CD8-positive, alpha-beta memory T cell (primary cell): ENCODE measurements at regions not wholly inside any gene's neighbourhood (a gene's known extent, or its start where the extent isn't known, plus 50 kb on each side); places are given as distances from the start of the nearest gene placed in this dataset.

ENCODE experiments used
- CTCF ChIA-PET: fragments of 350-600 bp; sonication (Branson Sonifier 250); formaldehyde crosslinking; loops from one replicate; lab custom pipeline; 2021; ENCODE audit warnings: antibody characterized with exemption; lab: Charles Lee
- POLR2A ChIA-PET: fragments of 350-600 bp; sonication (Branson Sonifier 250); formaldehyde crosslinking; loops from one replicate; lab custom pipeline; 2021; ENCODE audit warnings: antibody characterized with exemption; lab: Charles Lee
- DNase-seq, 5 donors: peaks; one replicate each; pipeline versions ENCODE4 v3.0.0 to v3.0.0-alpha.2; 2020 to 2022; ENCODE audit warnings: mixed read lengths in 1 of 5
- H3K27ac ChIP-seq: one replicate; pipeline ENCODE4 v1.7.0; 2013; ENCODE audit warnings: low read depth, mild to moderate bottlenecking, low read length, moderate library complexity
- H3K27me3 ChIP-seq: 2 replicates; pipeline ENCODE4 v1.7.0; 2013; ENCODE audit warnings: low read length, mild to moderate bottlenecking; ENCODE audit not compliant: insufficient read depth, poor library complexity, severe bottlenecking
- H3K36me3 ChIP-seq: 2 replicates; pipeline ENCODE4 v1.7.0; 2013; ENCODE audit warnings: mild to moderate bottlenecking, low read length, moderate library complexity; ENCODE audit not compliant: insufficient read depth
- H3K4me1 ChIP-seq: 2 replicates; pipeline ENCODE4 v1.7.0; 2013; ENCODE audit warnings: mild to moderate bottlenecking, low read length, moderate library complexity; ENCODE audit not compliant: insufficient read depth
- H3K4me3 ChIP-seq: 2 replicates; pipeline ENCODE4 v1.7.0; 2013; ENCODE audit warnings: mild to moderate bottlenecking, low read length
- H3K9me3 ChIP-seq: 2 replicates; pipeline ENCODE4 v1.7.0; 2013; ENCODE audit warnings: mild to moderate bottlenecking, low read length
- H3K27ac Mint-ChIP-seq, 8 donors: one replicate each; pipeline ENCODE4 v1.8.0; 2020 to 2021; ENCODE audit warnings: mixed read lengths in 8 of 8, mild to moderate bottlenecking in 6 of 8, inconsistent platforms in 3 of 8, moderate library complexity in 3 of 8
- H3K27me3 Mint-ChIP-seq, 2 donors: one replicate each; pipeline ENCODE4 v1.8.0; 2020 to 2021; ENCODE audit warnings: mixed read lengths in 2 of 2, mild to moderate bottlenecking in 1 of 2, moderate library complexity in 1 of 2
- H3K36me3 Mint-ChIP-seq, 3 donors: one replicate each; pipeline ENCODE4 v1.8.0; 2020 to 2021; ENCODE audit warnings: mixed read lengths in 3 of 3, inconsistent platforms in 1 of 3, mild to moderate bottlenecking in 1 of 3
- H3K4me1 Mint-ChIP-seq, 3 donors: one replicate each; pipeline ENCODE4 v1.8.0; 2020 to 2021; ENCODE audit warnings: mixed read lengths in 3 of 3, inconsistent platforms in 1 of 3, mild to moderate bottlenecking in 1 of 3
- H3K4me3 Mint-ChIP-seq, 7 donors: one replicate each; pipeline ENCODE4 v1.8.0; 2020 to 2021; ENCODE audit warnings: mixed read lengths in 7 of 7, mild to moderate bottlenecking in 6 of 7, moderate library complexity in 4 of 7, inconsistent platforms in 2 of 7
- H3K9me3 Mint-ChIP-seq, 5 donors: one replicate each; pipeline ENCODE4 v1.8.0; 2020 to 2022; ENCODE audit warnings: mixed read lengths in 5 of 5, mild to moderate bottlenecking in 3 of 5, moderate library complexity in 2 of 5, inconsistent platforms in 1 of 5

DNA sequence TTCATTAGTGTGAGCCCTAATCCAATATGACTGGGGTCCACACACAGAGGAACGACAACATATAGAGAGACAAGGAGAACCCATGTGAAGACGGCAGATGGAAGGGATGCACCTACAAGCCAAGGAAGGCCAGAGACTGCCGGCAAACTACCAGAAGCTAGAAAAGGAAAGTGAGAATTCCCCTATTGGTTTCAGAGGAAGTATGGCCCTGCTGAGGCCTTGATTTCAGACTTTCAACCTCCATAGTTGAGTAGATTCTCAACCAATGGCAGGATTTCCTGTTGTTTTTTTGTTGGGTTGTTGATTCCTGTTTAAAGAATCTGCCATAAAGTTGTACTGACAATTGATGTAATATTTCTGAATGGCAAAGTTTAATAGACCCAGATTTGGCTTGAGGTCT, 241.5 kb downstream of the SATB2 start:
- Histone ChIP-seq H3K4me3 (no peak overlapping the region), H3K36me3 (no peaks in the 10 kb centered on the region), H3K4me1 (no peaks in the 10 kb centered on the region), H3K27ac (no peak overlapping the region), H3K27me3 (no peaks in the 10 kb centered on the region), H3K9me3 (no peaks in the 10 kb centered on the region)
- H3K27ac Mint-ChIP-seq = no peak overlapping the region
- H3K36me3 Mint-ChIP-seq = no peaks in the 10 kb centered on the region
- H3K9me3 Mint-ChIP-seq = peaks cover 0 to 11% (median 3%) of the 10 kb centered on the region in 5 donors
- H3K27me3 Mint-ChIP-seq = no peaks in the 10 kb centered on the region
- POLR2A ChIA-PET = no interaction called here
- no peak overlapping the region for H3K4me3 Mint-ChIP-seq
- DNase-seq = no peak
- CTCF ChIA-PET = no interaction called here
- H3K4me1 Mint-ChIP-seq = no peaks in the 10 kb centered on the region

DNA sequence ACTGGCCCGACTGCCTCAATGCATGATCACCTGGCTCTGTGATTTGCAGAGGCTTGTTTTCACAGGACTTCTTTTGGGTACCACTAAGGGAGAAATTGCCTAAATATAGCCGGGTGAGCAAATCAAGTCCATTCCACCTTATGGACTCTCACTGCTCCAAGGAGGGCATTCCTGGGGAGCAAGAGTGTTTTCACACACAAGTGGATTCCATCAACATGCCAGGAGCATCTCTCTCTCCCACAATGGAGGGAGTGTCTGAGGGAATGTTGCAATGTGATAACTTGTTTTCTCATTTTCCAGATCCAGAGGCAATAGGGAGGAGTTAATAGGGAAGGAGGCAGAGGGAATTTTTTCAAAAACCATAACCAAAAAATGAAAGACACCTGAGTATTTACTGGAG, 250.7 kb downstream of the SATB2 start:
- POLR2A ChIA-PET = no interaction called here
- H3K9me3 Mint-ChIP-seq = peaks cover 2 to 7% (median 5%) of the 10 kb centered on the region in 5 donors
- Histone ChIP-seq H3K36me3 (no peaks in the 10 kb centered on the region), H3K27me3 (no peaks in the 10 kb centered on the region), H3K27ac (no peak overlapping the region), H3K4me3 (no peak overlapping the region), H3K9me3 (no peaks in the 10 kb centered on the region), H3K4me1 (no peaks in the 10 kb centered on the region)
- no peak overlapping the region for H3K4me3 Mint-ChIP-seq
- H3K27ac Mint-ChIP-seq = no peak overlapping the region
- CTCF ChIA-PET = no interaction called here
- no peaks in the 10 kb centered on the region for H3K4me1 Mint-ChIP-seq
- no peak for DNase-seq
- no peaks in the 10 kb centered on the region for H3K27me3 Mint-ChIP-seq
- no peaks in the 10 kb centered on the region for H3K36me3 Mint-ChIP-seq

DNA sequence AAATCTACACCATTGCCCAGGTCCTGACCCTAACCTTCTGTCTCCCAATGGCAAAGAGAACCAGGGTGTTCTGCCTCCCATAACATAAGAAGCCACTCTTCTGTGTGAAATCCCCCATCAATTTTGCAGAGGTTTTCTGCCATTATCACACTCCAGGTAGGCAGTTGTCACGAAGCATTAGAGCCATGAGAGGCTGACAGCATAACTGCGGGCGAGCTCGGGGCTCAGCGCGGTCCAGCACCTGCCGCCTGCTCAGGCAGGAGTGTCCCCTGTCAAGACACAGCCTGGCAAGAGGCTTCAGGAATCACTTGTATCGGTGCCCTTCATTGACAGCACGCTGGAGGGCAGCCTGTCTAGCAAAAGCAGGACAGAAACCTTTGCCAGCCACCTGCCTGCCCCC, 251.2 kb downstream of the SATB2 start:
- H3K27ac Mint-ChIP-seq = no peak overlapping the region
- no peak overlapping the region for H3K4me3 Mint-ChIP-seq
- DNase-seq = no peak
- ChIA-PET CTCF (no interaction called here), POLR2A (no interaction called here)
- H3K4me1 Mint-ChIP-seq = no peaks in the 10 kb centered on the region
- no peaks in the 10 kb centered on the region for H3K36me3 Mint-ChIP-seq
- Histone ChIP-seq H3K27me3 (no peaks in the 10 kb centered on the region), H3K36me3 (no peaks in the 10 kb centered on the region), H3K9me3 (no peaks in the 10 kb centered on the region), H3K27ac (no peak overlapping the region), H3K4me3 (no peak overlapping the region), H3K4me1 (no peaks in the 10 kb centered on the region)
- H3K27me3 Mint-ChIP-seq = no peaks in the 10 kb centered on the region
- H3K9me3 Mint-ChIP-seq = peaks cover 0 to 7% (median 2%) of the 10 kb centered on the region in 5 donors

DNA sequence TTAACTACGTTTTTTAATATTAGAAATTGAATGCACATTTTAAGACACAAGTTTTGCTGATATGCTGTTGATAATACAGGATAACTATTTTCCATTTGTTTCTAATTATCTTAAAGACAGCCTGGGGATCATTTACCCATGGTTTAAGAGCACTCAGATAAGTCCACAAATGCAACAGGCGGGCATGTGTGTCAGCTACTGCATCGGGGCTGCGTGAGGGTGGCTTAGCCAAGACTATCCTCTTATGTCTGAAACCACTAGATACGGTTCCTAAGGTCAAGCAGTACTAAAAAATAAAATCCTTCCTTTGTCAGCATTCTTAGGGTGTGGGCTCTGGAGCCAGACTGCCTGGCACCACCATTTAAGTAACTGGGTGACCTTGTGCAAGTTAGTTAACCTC, 254.8 kb downstream of the SATB2 start:
- Mint-ChIP-seq H3K9me3 (no peaks in the 10 kb centered on the region), H3K27me3 (peaks cover 0 to 1% of the 10 kb centered on the region in 2 donors), H3K36me3 (no peaks in the 10 kb centered on the region), H3K4me1 (no peaks in the 10 kb centered on the region), H3K4me3 (no peak overlapping the region), H3K27ac (no peak overlapping the region)
- H3K27me3 ChIP-seq = no peaks in the 10 kb centered on the region
- H3K9me3 ChIP-seq = no peaks in the 10 kb centered on the region
- POLR2A ChIA-PET = no interaction called here
- no peak overlapping the region for H3K27ac ChIP-seq
- no peaks in the 10 kb centered on the region for H3K4me1 ChIP-seq
- no peak for DNase-seq
- no peak overlapping the region for H3K4me3 ChIP-seq
- CTCF ChIA-PET = no interaction called here
- H3K36me3 ChIP-seq = no peaks in the 10 kb centered on the region

DNA sequence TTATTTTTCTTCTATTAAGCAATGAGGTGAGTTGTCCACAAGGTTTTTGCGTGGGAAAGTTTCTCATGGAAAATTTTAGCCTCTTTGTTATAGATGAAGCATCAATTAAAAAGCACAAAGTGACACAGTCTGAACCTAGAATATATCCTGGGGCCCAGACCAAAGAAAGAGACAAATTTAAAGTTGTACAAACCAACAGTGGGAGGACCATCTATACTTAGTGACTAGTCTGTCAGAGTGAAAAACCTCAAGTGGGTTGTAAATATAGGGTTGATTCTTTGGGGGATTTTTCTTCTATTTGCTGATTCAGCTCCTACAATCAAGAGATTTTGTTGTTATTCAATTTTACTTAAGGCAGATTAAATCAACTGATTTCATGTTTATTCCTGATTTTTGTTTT, 256.2 kb downstream of the SATB2 start:
- CTCF ChIA-PET = no interaction called here
- peaks cover 0 to 1% of the 10 kb centered on the region in 2 donors for H3K27me3 Mint-ChIP-seq

DNA sequence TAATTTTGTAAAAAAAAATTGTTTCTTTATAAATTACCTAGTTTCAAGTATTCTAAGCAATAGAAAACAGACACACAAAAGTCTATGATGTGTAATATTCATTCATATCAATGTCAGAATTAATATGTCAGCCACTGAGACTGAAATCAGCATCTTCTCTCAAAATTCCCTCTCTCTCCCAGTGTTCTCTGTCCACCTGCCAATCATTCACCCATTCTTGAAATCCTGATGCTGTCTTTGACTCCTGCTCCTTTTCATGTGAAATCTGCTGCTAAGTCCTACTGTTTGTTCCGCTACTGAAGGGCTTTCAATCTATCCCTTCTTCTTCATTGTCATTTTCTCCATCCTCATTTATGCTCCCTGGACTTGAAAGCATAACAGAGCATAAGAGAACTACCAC, 257.9 kb downstream of the SATB2 start:
- DNase-seq = no peak
- ChIA-PET POLR2A (no interaction called here), CTCF (no interaction called here)
- Histone ChIP-seq H3K4me1 (no peaks in the 10 kb centered on the region), H3K36me3 (no peaks in the 10 kb centered on the region), H3K27ac (no peak overlapping the region), H3K4me3 (no peak overlapping the region), H3K9me3 (no peaks in the 10 kb centered on the region), H3K27me3 (no peaks in the 10 kb centered on the region)
- Mint-ChIP-seq H3K4me1 (no peaks in the 10 kb centered on the region), H3K4me3 (no peak overlapping the region), H3K27me3 (peaks cover 0 to 1% of the 10 kb centered on the region in 2 donors), H3K36me3 (no peaks in the 10 kb centered on the region), H3K9me3 (peaks cover 0 to 1% (median 0%) of the 10 kb centered on the region in 5 donors), H3K27ac (no peak overlapping the region)

More for the DNA sequence above, 256.2 kb downstream of the SATB2 start:
- H3K4me3 ChIP-seq = no peak overlapping the region
- no peak overlapping the region for H3K27ac ChIP-seq
- no peaks in the 10 kb centered on the region for H3K36me3 ChIP-seq
- H3K27me3 ChIP-seq = no peaks in the 10 kb centered on the region
- no peaks in the 10 kb centered on the region for H3K9me3 ChIP-seq
- H3K4me1 Mint-ChIP-seq = no peaks in the 10 kb centered on the region
- no peaks in the 10 kb centered on the region for H3K9me3 Mint-ChIP-seq
- no peak overlapping the region for H3K27ac Mint-ChIP-seq
- POLR2A ChIA-PET = no interaction called here
- H3K4me1 ChIP-seq = no peaks in the 10 kb centered on the region
- DNase-seq = no peak
- no peaks in the 10 kb centered on the region for H3K36me3 Mint-ChIP-seq
- no peak overlapping the region for H3K4me3 Mint-ChIP-seq

DNA sequence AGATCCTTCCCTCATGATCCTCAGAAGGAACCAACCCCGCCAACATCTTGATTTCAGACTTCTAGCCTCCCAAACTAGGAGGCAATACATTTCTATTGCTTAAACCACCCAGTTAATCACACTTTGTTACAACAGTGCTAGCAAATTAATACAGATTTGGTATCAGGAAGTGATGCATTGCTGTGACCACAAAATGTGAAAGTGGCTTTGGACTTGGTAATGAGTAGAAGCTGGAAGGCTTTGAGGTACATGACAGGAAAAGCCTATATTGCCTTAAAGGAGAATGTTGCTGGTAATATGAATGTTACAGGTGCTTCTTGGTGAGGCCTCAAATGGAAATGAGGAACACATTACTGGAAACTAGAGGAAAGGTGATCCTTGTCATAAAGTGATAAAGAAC, 260.3 kb downstream of the SATB2 start:
- CTCF ChIA-PET = no interaction called here
- Mint-ChIP-seq H3K27ac (no peak overlapping the region), H3K4me1 (no peaks in the 10 kb centered on the region), H3K36me3 (no peaks in the 10 kb centered on the region), H3K4me3 (no peak overlapping the region), H3K27me3 (peaks cover 0 to 1% of the 10 kb centered on the region in 2 donors), H3K9me3 (peaks cover 0 to 2% (median 0%) of the 10 kb centered on the region in 5 donors)
- Histone ChIP-seq H3K4me3 (no peak overlapping the region), H3K27ac (no peak overlapping the region), H3K4me1 (no peaks in the 10 kb centered on the region), H3K27me3 (no peaks in the 10 kb centered on the region), H3K36me3 (no peaks in the 10 kb centered on the region), H3K9me3 (no peaks in the 10 kb centered on the region)
- POLR2A ChIA-PET = no interaction called here
- DNase-seq = no peak

DNA sequence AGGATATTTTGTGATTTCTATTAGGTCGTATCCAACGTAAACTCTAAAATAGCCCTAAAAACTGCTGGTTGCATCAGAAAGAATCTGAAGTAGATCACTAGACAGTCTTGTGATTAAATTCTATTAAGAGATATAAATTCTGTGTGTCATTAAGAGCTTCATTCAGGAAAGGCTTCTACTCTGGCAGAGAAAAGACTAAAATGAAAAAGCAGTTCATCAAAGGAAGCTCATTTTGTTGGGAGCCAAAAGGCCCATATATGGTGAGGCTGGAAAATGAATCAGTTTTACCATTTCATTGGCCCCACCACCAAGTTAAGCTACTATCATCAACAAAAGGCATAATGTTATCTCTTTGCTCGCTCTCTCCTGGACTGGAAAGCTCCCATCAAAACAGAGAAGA, 261.1 kb downstream of the SATB2 start:
- no peak for DNase-seq
- Histone ChIP-seq H3K4me3 (no peak overlapping the region), H3K27ac (no peak overlapping the region), H3K4me1 (no peaks in the 10 kb centered on the region), H3K9me3 (no peaks in the 10 kb centered on the region), H3K36me3 (no peaks in the 10 kb centered on the region), H3K27me3 (no peaks in the 10 kb centered on the region)
- H3K27ac Mint-ChIP-seq = no peak overlapping the region
- ChIA-PET CTCF (no interaction called here), POLR2A (no interaction called here)
- H3K27me3 Mint-ChIP-seq = peaks cover 0 to 1% of the 10 kb centered on the region in 2 donors
- H3K4me3 Mint-ChIP-seq = no peak overlapping the region
- peaks cover 0 to 2% (median 0%) of the 10 kb centered on the region in 5 donors for H3K9me3 Mint-ChIP-seq
- no peaks in the 10 kb centered on the region for H3K36me3 Mint-ChIP-seq
- H3K4me1 Mint-ChIP-seq = no peaks in the 10 kb centered on the region
